Gastroesophageal sphincter (tissue), 3 donors: ENCODE measurements at regions not wholly inside any gene's neighbourhood (a gene's known extent, or its start where the extent isn't known, plus 50 kb on each side); places are given as distances from the start of the nearest gene placed in this dataset.

ENCODE experiments used
- EP300 ChIP-seq: sonication (generic); formaldehyde crosslinking; IDR thresholded peaks from one replicate; pipeline ENCODE4 v1.6.1; 2017; ENCODE audit warnings: antibody characterized with exemption, mild to moderate bottlenecking
- POLR2A ChIP-seq, 2 donors: fragments of 450-650 bp; IDR thresholded peaks; one replicate each; pipeline ENCODE4 v1.6.1; 2017; ENCODE audit warnings: antibody characterized with exemption in 2 of 2, mild to moderate bottlenecking in 2 of 2, moderate library complexity in 1 of 2
- POLR2AphosphoS5 ChIP-seq: sonication (generic); formaldehyde crosslinking; IDR thresholded peaks from one replicate; pipeline ENCODE4 v1.6.1; 2017; ENCODE audit warnings: antibody characterized with exemption
- TF ChIP-seq, protein P1 (sequence below), 4 experiments: fragments of 200-600 bp in 2 of 4; fragments of 450-650 bp in 2 of 4; sonication (generic) in 1 of 4; IDR thresholded peaks; one replicate each; pipeline ENCODE4 v1.5.1; 2017 to 2019; ENCODE audit warnings: antibody characterized with exemption in 4 of 4, mild to moderate bottlenecking in 2 of 4, moderate library complexity in 2 of 4

DNA sequence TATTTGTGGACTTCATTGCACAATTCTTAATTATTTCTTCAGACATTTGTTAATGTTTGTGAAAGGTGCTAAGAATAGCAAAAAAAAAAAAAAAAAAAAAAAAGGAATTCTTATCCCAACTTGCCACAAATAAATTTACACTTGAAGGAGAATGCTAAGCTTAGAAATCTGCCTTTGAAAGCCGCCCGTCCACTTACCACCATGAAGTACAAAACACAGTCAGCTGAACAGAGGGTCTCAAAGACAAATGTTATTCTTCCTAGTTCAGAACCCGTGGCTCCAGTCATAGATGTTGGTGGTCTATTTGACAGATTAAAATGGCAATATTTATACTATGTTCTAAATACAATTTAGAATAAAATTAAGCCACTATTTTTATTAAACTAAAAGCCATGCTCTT is 141.2 kb downstream of the ELAPOR2 start:
- TF ChIP-seq, protein P1, sequence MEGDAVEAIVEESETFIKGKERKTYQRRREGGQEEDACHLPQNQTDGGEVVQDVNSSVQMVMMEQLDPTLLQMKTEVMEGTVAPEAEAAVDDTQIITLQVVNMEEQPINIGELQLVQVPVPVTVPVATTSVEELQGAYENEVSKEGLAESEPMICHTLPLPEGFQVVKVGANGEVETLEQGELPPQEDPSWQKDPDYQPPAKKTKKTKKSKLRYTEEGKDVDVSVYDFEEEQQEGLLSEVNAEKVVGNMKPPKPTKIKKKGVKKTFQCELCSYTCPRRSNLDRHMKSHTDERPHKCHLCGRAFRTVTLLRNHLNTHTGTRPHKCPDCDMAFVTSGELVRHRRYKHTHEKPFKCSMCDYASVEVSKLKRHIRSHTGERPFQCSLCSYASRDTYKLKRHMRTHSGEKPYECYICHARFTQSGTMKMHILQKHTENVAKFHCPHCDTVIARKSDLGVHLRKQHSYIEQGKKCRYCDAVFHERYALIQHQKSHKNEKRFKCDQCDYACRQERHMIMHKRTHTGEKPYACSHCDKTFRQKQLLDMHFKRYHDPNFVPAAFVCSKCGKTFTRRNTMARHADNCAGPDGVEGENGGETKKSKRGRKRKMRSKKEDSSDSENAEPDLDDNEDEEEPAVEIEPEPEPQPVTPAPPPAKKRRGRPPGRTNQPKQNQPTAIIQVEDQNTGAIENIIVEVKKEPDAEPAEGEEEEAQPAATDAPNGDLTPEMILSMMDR (IDR thresholded peaks at IDR 0.05) = no peak
- TF ChIP-seq POLR2AphosphoS5 = no peak
- no peak for TF ChIP-seq POLR2A (IDR thresholded peaks at IDR 0.05)
- TF ChIP-seq EP300 = no peak
